GM13976 (cell line): ENCODE measurements at regions not wholly inside any gene's neighbourhood (a gene's known extent, or its start where the extent isn't known, plus 50 kb on each side); places are given as distances from the start of the nearest gene placed in this dataset.

Source experiments
- DNase-seq: peaks from one replicate; pipeline ENCODE4 v3.0.0; 2012; ENCODE audit warnings: low spot score
- CTCF ChIP-seq: IDR thresholded peaks from 2 replicates; pipeline ENCODE4 v1.5.1; 2012; ENCODE audit warnings: borderline replicate concordance, mild to moderate bottlenecking; ENCODE audit not compliant: insufficient read depth; ENCODE audit errors: extremely low read depth, missing control alignments, control extremely low read depth
- in situ Hi-C: fragments of 300-500 bp; cut with MboI; formaldehyde crosslinking; loops from one replicate; pipeline ENCODE4 v1.12.0; 2022; ENCODE audit warnings: low sequenced_read_pairs, mixed read lengths, inconsistent platforms; ENCODE audit not compliant: unreplicated experiment

- in situ Hi-C loops = no loop called here
- TF ChIP-seq CTCF = no peak
- DNase-seq = no peak
These were observed 298.7 kb downstream of the RPL10L start for GRCh38 chr14:46352844-46353243.

- in situ Hi-C loops = no loop called here
- TF ChIP-seq CTCF = peak; percentile 44
- DNase-seq = no peak
These were observed 307.1 kb downstream of the RPL10L start for GRCh38 chr14:46344327-46344937.

GRCh38 chr14:46325777-46326176 is 325.8 kb downstream of the RPL10L start:
- in situ Hi-C loops = no loop called here
- no peak for TF ChIP-seq CTCF
- no peak for DNase-seq

- no peak for TF ChIP-seq CTCF
- no peak for DNase-seq
- in situ Hi-C loops = no loop called here
These were observed 326.4 kb downstream of the RPL10L start for GRCh38 chr14:46325157-46325556.

- no peak for DNase-seq
- in situ Hi-C loops = no loop called here
- no peak for TF ChIP-seq CTCF
These were observed 328.2 kb downstream of the RPL10L start for GRCh38 chr14:46323404-46323762.

GRCh38 chr14:46322730-46323403 is 328.7 kb downstream of the RPL10L start:
- no peak for DNase-seq
- TF ChIP-seq CTCF = no peak
- in situ Hi-C loops = no loop called here

- in situ Hi-C loops = no loop called here
- TF ChIP-seq CTCF = no peak
- DNase-seq = no peak
These were observed 329.5 kb downstream of the RPL10L start for GRCh38 chr14:46322076-46322475.
